Liver (tissue), 8 donors: ENCODE measurements at regions not wholly inside any gene's neighbourhood (a gene's known extent, or its start where the extent isn't known, plus 50 kb on each side); places are given as distances from the start of the nearest gene placed in this dataset.

Source experiments
- DNase-seq: peaks from one replicate; pipeline ENCODE4 v3.0.0-alpha.2; 2017; ENCODE audit warnings: low spot score
- H3K27ac ChIP-seq, 2 donors: one replicate each; pipeline ENCODE4 v1.7.0; 2013; ENCODE audit warnings: inconsistent platforms in 2 of 2, low read length in 2 of 2, control low read depth in 1 of 2, low read depth in 1 of 2, mild to moderate bottlenecking in 1 of 2
- H3K27me3 ChIP-seq, 4 donors: one replicate each; pipeline versions ENCODE4 v1.6.1 to v1.7.0; 2013; ENCODE audit warnings: low read length in 3 of 4, inconsistent platforms in 1 of 4, mild to moderate bottlenecking in 1 of 4, moderate library complexity in 1 of 4; ENCODE audit not compliant: control insufficient read depth in 4 of 4, insufficient read depth in 4 of 4
- H3K36me3 ChIP-seq, 4 donors: one replicate each; pipeline versions ENCODE4 v1.6.1 to v1.7.0; 2013; ENCODE audit warnings: low read length in 3 of 4, mild to moderate bottlenecking in 3 of 4, low read depth in 1 of 4, moderate library complexity in 1 of 4; ENCODE audit not compliant: control insufficient read depth in 4 of 4, insufficient read depth in 3 of 4
- H3K4me1 ChIP-seq, 4 donors: one replicate each; pipeline versions ENCODE4 v1.6.1 to v1.7.0; 2013; ENCODE audit warnings: low read length in 3 of 4, mild to moderate bottlenecking in 3 of 4, moderate library complexity in 1 of 4; ENCODE audit not compliant: control insufficient read depth in 4 of 4, insufficient read depth in 4 of 4
- H3K4me3 ChIP-seq, 3 donors: one replicate each; pipeline versions ENCODE4 v1.6.1 to v1.7.0; 2013; ENCODE audit warnings: low read length in 3 of 3, control low read depth in 1 of 3, low read depth in 1 of 3, mild to moderate bottlenecking in 1 of 3
- H3K9ac ChIP-seq, 2 donors: one replicate each; pipeline ENCODE4 v1.7.0; 2013; ENCODE audit warnings: low read length in 2 of 2, mild to moderate bottlenecking in 2 of 2, moderate library complexity in 2 of 2, control low read depth in 1 of 2, low read depth in 1 of 2
- H3K9me3 ChIP-seq, 4 donors: one replicate each; pipeline versions ENCODE4 v1.6.1 to v1.7.0; 2013; ENCODE audit warnings: low read length in 3 of 4; ENCODE audit not compliant: control insufficient read depth in 4 of 4
- ATF3 ChIP-seq: IDR thresholded peaks from 2 replicates; pipeline ENCODE4 v1.6.1; 2016; ENCODE audit warnings: antibody characterized with exemption
- CTCF ChIP-seq: fragments of 150-350 bp; IDR thresholded peaks from 2 replicates; pipeline ENCODE4 v1.5.1; 2017; ENCODE audit warnings: improper control_type of control experiment, low read depth, low read length; ENCODE audit not compliant: missing input control
- EGR1 ChIP-seq, 2 donors: IDR thresholded peaks; 2 replicates each; pipeline ENCODE4 v1.6.1; 2016 to 2018; ENCODE audit warnings: antibody characterized with exemption in 2 of 2, low read depth in 2 of 2
- FOXA1 ChIP-seq: IDR thresholded peaks from 2 replicates; pipeline ENCODE4 v1.6.1; 2016; ENCODE audit warnings: antibody characterized with exemption
- FOXA2 ChIP-seq: IDR thresholded peaks from 2 replicates; pipeline ENCODE4 v1.6.1; 2016; ENCODE audit warnings: antibody characterized with exemption
- GABPA ChIP-seq, 2 donors: IDR thresholded peaks in 1 of 2; conservative IDR thresholded peaks in 1 of 2; 2 replicates each; pipeline ENCODE4 v1.6.1; 2016; ENCODE audit warnings: antibody characterized with exemption in 2 of 2, mild to moderate bottlenecking in 1 of 2, moderate library complexity in 1 of 2
- HNF4A ChIP-seq, 2 donors: conservative IDR thresholded peaks; 2 replicates each; pipeline ENCODE4 v1.6.1; 2016; ENCODE audit warnings: antibody characterized with exemption in 2 of 2, mild to moderate bottlenecking in 2 of 2
- HNF4G ChIP-seq: IDR thresholded peaks from 2 replicates; pipeline ENCODE4 v1.6.1; 2016; ENCODE audit warnings: antibody characterized with exemption
- JUND ChIP-seq, 2 donors: IDR thresholded peaks; 2 replicates each; pipeline ENCODE4 v1.6.1; 2016; ENCODE audit warnings: antibody characterized with exemption in 2 of 2
- MAX ChIP-seq: IDR thresholded peaks from 2 replicates; pipeline ENCODE4 v1.6.1; 2016; ENCODE audit warnings: antibody characterized with exemption
- NR2F2 ChIP-seq: IDR thresholded peaks from 2 replicates; pipeline ENCODE4 v1.6.1; 2016; ENCODE audit warnings: antibody characterized with exemption
- RAD21 ChIP-seq, 2 donors: IDR thresholded peaks; 2 replicates each; pipeline ENCODE4 v1.6.1; 2016; ENCODE audit warnings: antibody characterized with exemption in 2 of 2, mild to moderate bottlenecking in 2 of 2
- REST ChIP-seq: IDR thresholded peaks from 2 replicates; pipeline ENCODE4 v1.6.1; 2016; ENCODE audit warnings: antibody characterized with exemption, mild to moderate bottlenecking
- RXRA ChIP-seq, 2 donors: IDR thresholded peaks; 2 replicates each; pipeline ENCODE4 v1.6.1; 2017 to 2018; ENCODE audit warnings: antibody characterized with exemption in 2 of 2, mild to moderate bottlenecking in 1 of 2
- SP1 ChIP-seq: IDR thresholded peaks from 2 replicates; pipeline ENCODE4 v1.6.1; 2018; ENCODE audit warnings: antibody characterized with exemption, mild to moderate bottlenecking
- TAF1 ChIP-seq: conservative IDR thresholded peaks from 2 replicates; pipeline ENCODE4 v1.6.1; 2016; ENCODE audit warnings: antibody characterized with exemption, mild to moderate bottlenecking
- YY1 ChIP-seq: IDR thresholded peaks from 2 replicates; pipeline ENCODE4 v1.6.1; 2016; ENCODE audit warnings: antibody characterized with exemption, mild to moderate bottlenecking
- ZBTB33 ChIP-seq: IDR thresholded peaks from 2 replicates; pipeline ENCODE4 v1.6.1; 2016; ENCODE audit warnings: antibody characterized with exemption
- WGBS: extraction: QIAGEN DNeasy Blood & Tissue Kit; methylation state at CpG from one replicate; pipeline ENCODE4 v1.1.7; 2013; 5-methylcytosine and 5-hydroxymethylcytosine counted together
- donor health status: healthy.
- donor health status: healthy.
- donor health status: healthy.
- donor health status: healthy.
- donor health status: healthy.

GRCh38 chr3:30397030-30397429 is 209.4 kb upstream of the TGFBR2 start:
- no peaks in the 10 kb centered on the region for H3K4me1 ChIP-seq
- DNase-seq, result no peak
- H3K9me3 ChIP-seq, result no peaks in the 10 kb centered on the region
- WGBS, result 89% methylated on average over 1 of the region's 1 CpG
- no peak overlapping the region for H3K4me3 ChIP-seq
- no peak for TF ChIP-seq HNF4G
- no peak for TF ChIP-seq REST
- no peak for TF ChIP-seq HNF4A (conservative IDR thresholded peaks at IDR 0.05)
- TF ChIP-seq CTCF, result no peak
- no peak for TF ChIP-seq ATF3
- no peak for TF ChIP-seq JUND (IDR thresholded peaks at IDR 0.05)
- no peak for TF ChIP-seq RXRA (IDR thresholded peaks at IDR 0.05)
- no peak for TF ChIP-seq FOXA1
- TF ChIP-seq FOXA2, result no peak
- no peak for TF ChIP-seq ZBTB33
- no peak for TF ChIP-seq MAX
- TF ChIP-seq TAF1, result no peak
- TF ChIP-seq EGR1 (IDR thresholded peaks at IDR 0.05; ENCODE audit: low read depth in 2 of 2), result no peak
- no peak for TF ChIP-seq NR2F2
- TF ChIP-seq RAD21 (IDR thresholded peaks at IDR 0.05), result no peak
- no peak for TF ChIP-seq SP1
- TF ChIP-seq YY1, result no peak
- no peak for TF ChIP-seq GABPA (IDR thresholded peaks at IDR 0.05 in 1 of 2, conservative IDR thresholded peaks at IDR 0.05 in 1 of 2)
- no peak overlapping the region for H3K27ac ChIP-seq
- H3K9ac ChIP-seq, result no peak overlapping the region
- H3K27me3 ChIP-seq, result no peaks in the 10 kb centered on the region
- H3K36me3 ChIP-seq, result no peaks in the 10 kb centered on the region
